Endodermal cell (in vitro differentiated cells): ENCODE measurements at regions not wholly inside any gene's neighbourhood (a gene's known extent, or its start where the extent isn't known, plus 50 kb on each side); places are given as distances from the start of the nearest gene placed in this dataset.

Experiments
- DNase-seq: peaks from one replicate; pipeline ENCODE4 v3.0.0-alpha.2; 2017
- H3K27ac ChIP-seq: 2 replicates; pipeline ENCODE4 v1.5.1; 2013; ENCODE audit warnings: mild to moderate bottlenecking, low read depth, low read length, moderate library complexity
- H3K27me3 ChIP-seq: 2 replicates; pipeline ENCODE4 v1.6.1; 2013; ENCODE audit warnings: mild to moderate bottlenecking, low read length, moderate library complexity; ENCODE audit not compliant: insufficient read depth, control insufficient read depth, poor library complexity, severe bottlenecking
- H3K36me3 ChIP-seq: 2 replicates; pipeline ENCODE4 v1.7.0; 2013; ENCODE audit warnings: mild to moderate bottlenecking, low read length, moderate library complexity; ENCODE audit not compliant: control insufficient read depth, insufficient read depth
- H3K4me1 ChIP-seq: one replicate; pipeline ENCODE4 v1.7.0; 2013; ENCODE audit warnings: low read length; ENCODE audit not compliant: control insufficient read depth, insufficient read depth
- H3K4me3 ChIP-seq: 2 replicates; pipeline ENCODE4 v1.5.1; 2013; ENCODE audit warnings: mild to moderate bottlenecking, low read length, moderate library complexity
- H3K9ac ChIP-seq: 2 replicates; pipeline ENCODE4 v1.6.1; 2013; ENCODE audit warnings: mild to moderate bottlenecking, low read length, moderate library complexity; ENCODE audit not compliant: poor library complexity, severe bottlenecking; ENCODE audit errors: extremely low read depth
- H3K9me3 ChIP-seq: 2 replicates; pipeline ENCODE4 v1.6.1; 2013; ENCODE audit warnings: mild to moderate bottlenecking, low read length, moderate library complexity; ENCODE audit not compliant: control insufficient read depth
- H3K27ac Mint-ChIP-seq: 2 replicates; pipeline ENCODE4 v1.8.0; 2020; ENCODE audit warnings: mixed read lengths
- H3K27me3 Mint-ChIP-seq: 2 replicates; pipeline ENCODE4 v1.8.0; 2021; ENCODE audit warnings: mild to moderate bottlenecking, mixed read lengths; ENCODE audit not compliant: insufficient read depth
- H3K36me3 Mint-ChIP-seq: 2 replicates; pipeline ENCODE4 v1.8.0; 2020; ENCODE audit warnings: low read depth, mixed read lengths
- H3K4me1 Mint-ChIP-seq: 2 replicates; pipeline ENCODE4 v1.8.0; 2020; ENCODE audit warnings: mixed read lengths
- H3K4me3 Mint-ChIP-seq: 2 replicates; pipeline ENCODE4 v1.8.0; 2020; ENCODE audit warnings: mild to moderate bottlenecking, moderate library complexity, mixed read lengths
- H3K9me3 Mint-ChIP-seq: 2 replicates; pipeline ENCODE4 v1.8.0; 2020; ENCODE audit warnings: mild to moderate bottlenecking, mixed read lengths
- WGBS, 2 experiments: methylation state at CpG; one replicate each; pipeline versions ENCODE4 v1.1.5 to v1.1.7; 2013; ENCODE audit warnings: missing lambda C conversion rate in 2 of 2, mixed read lengths in 1 of 2; ENCODE audit not compliant: insufficient coverage in 1 of 2, insufficient read length in 1 of 2; 5-methylcytosine and 5-hydroxymethylcytosine counted together
- TF ChIP-seq, protein P1 (sequence below): fragments of 200-600 bp; sonication (generic); conservative IDR thresholded peaks from 2 replicates; pipeline ENCODE4 v1.5.0; 2021; ENCODE audit warnings: antibody characterized with exemption, mild to moderate bottlenecking

DNA sequence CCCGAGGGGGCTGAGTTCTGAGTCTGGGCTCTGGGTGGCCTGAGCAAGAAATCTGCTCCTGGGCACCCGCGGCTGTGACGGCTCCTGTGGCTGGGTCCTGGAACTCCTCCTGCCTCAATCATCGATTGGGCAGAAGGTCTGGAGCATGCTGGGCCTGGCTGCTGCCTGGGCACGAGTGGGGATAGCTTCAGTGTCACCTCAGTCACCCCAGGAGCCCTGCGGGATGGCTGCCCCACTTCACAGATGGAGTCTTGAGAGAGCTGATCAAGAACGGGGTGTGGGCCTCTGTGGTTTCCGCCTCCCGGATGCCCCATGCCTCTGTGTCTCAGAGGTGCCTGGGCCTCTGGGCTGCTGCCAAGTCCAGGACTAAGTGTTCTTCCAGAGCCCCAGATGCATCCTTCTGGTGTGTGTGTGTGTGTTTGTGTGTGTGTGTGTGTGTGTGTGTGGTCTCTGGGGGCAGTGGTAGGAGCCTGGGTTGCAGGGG is 185.6 kb upstream of the C14orf180 start:
- no peak overlapping the region for H3K27ac ChIP-seq
- H3K27ac Mint-ChIP-seq, result no peak overlapping the region
- DNase-seq, result no peak

DNA sequence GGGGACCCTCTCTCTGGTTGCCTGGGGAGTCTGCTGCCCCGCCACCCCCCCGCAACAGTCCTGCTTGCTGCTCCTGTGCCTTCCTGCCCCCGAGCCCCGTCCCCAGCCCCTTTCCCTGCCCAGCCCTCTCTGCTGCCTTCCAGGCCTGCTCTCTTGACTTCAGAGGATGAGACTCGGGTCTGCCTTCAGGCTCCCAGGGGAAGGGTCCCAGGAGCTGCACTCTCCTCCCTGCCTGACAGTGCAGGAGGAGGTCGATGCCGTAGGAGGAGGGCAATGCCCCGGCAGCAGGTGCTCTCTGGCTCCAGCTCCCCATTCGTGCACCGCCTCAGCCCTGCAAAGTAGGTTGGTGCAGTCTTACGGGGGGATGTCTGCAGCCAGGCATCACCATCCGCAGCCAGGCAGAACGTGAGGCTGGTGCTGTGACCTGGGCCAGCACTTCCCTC is 185.1 kb upstream of the C14orf180 start:
- Histone ChIP-seq H3K4me1 (no peaks in the 10 kb centered on the region), H3K36me3 (no peaks in the 10 kb centered on the region), H3K27me3 (no peaks in the 10 kb centered on the region), H3K9ac (no peak overlapping the region), H3K4me3 (no peak overlapping the region), H3K9me3 (peaks cover 23% of the 10 kb centered on the region), H3K27ac (no peak overlapping the region)
- WGBS, 2 experiments, result 85 to 93% methylated on average over 4 to 13 of the region's 13 CpGs
- Mint-ChIP-seq H3K4me3 (no peak overlapping the region), H3K4me1 (peaks cover 5% of the 10 kb centered on the region), H3K27me3 (no peaks in the 10 kb centered on the region), H3K9me3 (peaks cover 30% of the 10 kb centered on the region), H3K27ac (no peak overlapping the region), H3K36me3 (peaks cover 8% of the 10 kb centered on the region)
- DNase-seq, result no peak
- TF ChIP-seq, protein P1, sequence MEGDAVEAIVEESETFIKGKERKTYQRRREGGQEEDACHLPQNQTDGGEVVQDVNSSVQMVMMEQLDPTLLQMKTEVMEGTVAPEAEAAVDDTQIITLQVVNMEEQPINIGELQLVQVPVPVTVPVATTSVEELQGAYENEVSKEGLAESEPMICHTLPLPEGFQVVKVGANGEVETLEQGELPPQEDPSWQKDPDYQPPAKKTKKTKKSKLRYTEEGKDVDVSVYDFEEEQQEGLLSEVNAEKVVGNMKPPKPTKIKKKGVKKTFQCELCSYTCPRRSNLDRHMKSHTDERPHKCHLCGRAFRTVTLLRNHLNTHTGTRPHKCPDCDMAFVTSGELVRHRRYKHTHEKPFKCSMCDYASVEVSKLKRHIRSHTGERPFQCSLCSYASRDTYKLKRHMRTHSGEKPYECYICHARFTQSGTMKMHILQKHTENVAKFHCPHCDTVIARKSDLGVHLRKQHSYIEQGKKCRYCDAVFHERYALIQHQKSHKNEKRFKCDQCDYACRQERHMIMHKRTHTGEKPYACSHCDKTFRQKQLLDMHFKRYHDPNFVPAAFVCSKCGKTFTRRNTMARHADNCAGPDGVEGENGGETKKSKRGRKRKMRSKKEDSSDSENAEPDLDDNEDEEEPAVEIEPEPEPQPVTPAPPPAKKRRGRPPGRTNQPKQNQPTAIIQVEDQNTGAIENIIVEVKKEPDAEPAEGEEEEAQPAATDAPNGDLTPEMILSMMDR, result no peak

More for the DNA sequence above, 185.6 kb upstream of the C14orf180 start:
- Mint-ChIP-seq H3K4me3 (no peak overlapping the region), H3K9me3 (peaks cover 26% of the 10 kb centered on the region), H3K4me1 (peaks cover 5% of the 10 kb centered on the region), H3K36me3 (peaks cover 8% of the 10 kb centered on the region), H3K27me3 (no peaks in the 10 kb centered on the region)
- TF ChIP-seq, protein P1, result no peak
- H3K4me3 ChIP-seq, result no peak overlapping the region
- H3K9ac ChIP-seq, result no peak overlapping the region
- H3K9me3 ChIP-seq, result peaks cover 23% of the 10 kb centered on the region
- no peaks in the 10 kb centered on the region for H3K27me3 ChIP-seq
- no peaks in the 10 kb centered on the region for H3K36me3 ChIP-seq
- H3K4me1 ChIP-seq, result no peaks in the 10 kb centered on the region
- WGBS, 2 experiments, result 91 to 93% methylated on average over 9 to 10 of the region's 10 CpGs

DNA sequence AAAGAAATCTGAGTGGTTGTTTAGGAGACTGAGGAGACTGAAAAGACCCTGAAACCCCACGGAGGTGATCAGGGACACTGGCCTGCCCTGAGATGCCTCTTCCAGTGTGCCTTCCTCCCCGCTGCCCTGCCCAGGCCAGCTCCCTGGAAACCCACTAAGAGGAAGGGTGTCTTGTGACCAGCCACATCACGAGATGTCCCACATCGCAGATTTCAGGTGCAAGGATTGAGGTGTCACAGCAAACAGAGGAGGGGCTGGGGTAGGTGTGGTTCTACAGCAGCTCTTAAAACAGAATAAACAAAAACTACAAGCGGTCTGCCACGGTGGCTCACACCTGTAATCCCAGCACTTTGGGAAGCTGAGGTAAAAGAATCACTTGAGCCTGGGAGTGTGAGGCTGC is 184.3 kb upstream of the C14orf180 start:
- no peaks in the 10 kb centered on the region for H3K27me3 ChIP-seq
- no peaks in the 10 kb centered on the region for H3K4me1 ChIP-seq
- TF ChIP-seq, protein P1, result no peak
- Mint-ChIP-seq H3K4me3 (no peak overlapping the region), H3K27ac (peak overlapping the region; percentile 81), H3K36me3 (peaks cover 8% of the 10 kb centered on the region), H3K4me1 (peaks cover 5% of the 10 kb centered on the region), H3K27me3 (no peaks in the 10 kb centered on the region), H3K9me3 (peaks cover 34% of the 10 kb centered on the region)
- no peak overlapping the region for H3K4me3 ChIP-seq
- peak; percentile 69 for DNase-seq
- H3K9ac ChIP-seq, result no peak overlapping the region
- no peaks in the 10 kb centered on the region for H3K36me3 ChIP-seq
- 89 to 90% methylated on average over 5 to 6 of the region's 6 CpGs for WGBS, 2 experiments
- H3K27ac ChIP-seq, result no peak overlapping the region
- peaks cover 23% of the 10 kb centered on the region for H3K9me3 ChIP-seq
